ENCODE measurements at regions not wholly inside any gene's neighbourhood (a gene's known extent, or its start where the extent isn't known, plus 50 kb on each side); places are given as distances from the start of the nearest gene placed in this dataset.

DNA sequence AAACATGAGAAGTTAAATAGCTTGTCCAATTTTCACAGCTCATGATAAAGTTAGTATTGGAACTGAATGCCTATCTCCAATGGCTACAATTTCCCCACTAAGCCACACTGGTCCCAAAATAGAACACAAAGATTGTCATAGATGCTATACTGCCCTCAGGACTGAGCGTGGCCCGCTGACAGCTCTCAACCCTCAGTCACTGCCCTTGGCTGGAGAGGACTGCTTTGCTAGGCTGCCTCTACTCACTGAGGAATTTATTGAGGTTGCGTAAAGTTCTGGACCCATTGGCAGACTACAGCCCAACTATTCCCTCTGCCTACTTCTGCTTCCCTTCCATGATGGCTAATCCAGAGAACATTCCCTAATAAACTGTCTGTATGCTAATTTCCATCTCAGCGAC is 165.5 kb upstream of the BET1 start:
- Mint-ChIP-seq H3K9me3 (peaks cover 12% of the 10 kb centered on the region), H3K4me3 (no peak overlapping the region), H3K27me3 (ENCODE audit: insufficient read depth) (no peaks in the 10 kb centered on the region; the same call in 1 of the 2 replicates), H3K4me1 (ENCODE audit: low read depth) (peaks cover 6% of the 10 kb centered on the region; the same call in 1 of the 2 replicates), H3K27ac (no peak overlapping the region), H3K36me3 (ENCODE audit: low read depth) (peaks cover 13% of the 10 kb centered on the region)
- TF ChIP-seq, protein P1, sequence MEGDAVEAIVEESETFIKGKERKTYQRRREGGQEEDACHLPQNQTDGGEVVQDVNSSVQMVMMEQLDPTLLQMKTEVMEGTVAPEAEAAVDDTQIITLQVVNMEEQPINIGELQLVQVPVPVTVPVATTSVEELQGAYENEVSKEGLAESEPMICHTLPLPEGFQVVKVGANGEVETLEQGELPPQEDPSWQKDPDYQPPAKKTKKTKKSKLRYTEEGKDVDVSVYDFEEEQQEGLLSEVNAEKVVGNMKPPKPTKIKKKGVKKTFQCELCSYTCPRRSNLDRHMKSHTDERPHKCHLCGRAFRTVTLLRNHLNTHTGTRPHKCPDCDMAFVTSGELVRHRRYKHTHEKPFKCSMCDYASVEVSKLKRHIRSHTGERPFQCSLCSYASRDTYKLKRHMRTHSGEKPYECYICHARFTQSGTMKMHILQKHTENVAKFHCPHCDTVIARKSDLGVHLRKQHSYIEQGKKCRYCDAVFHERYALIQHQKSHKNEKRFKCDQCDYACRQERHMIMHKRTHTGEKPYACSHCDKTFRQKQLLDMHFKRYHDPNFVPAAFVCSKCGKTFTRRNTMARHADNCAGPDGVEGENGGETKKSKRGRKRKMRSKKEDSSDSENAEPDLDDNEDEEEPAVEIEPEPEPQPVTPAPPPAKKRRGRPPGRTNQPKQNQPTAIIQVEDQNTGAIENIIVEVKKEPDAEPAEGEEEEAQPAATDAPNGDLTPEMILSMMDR (IDR thresholded peaks at IDR 0.05): no peak
- DNase-seq: no peak

DNA sequence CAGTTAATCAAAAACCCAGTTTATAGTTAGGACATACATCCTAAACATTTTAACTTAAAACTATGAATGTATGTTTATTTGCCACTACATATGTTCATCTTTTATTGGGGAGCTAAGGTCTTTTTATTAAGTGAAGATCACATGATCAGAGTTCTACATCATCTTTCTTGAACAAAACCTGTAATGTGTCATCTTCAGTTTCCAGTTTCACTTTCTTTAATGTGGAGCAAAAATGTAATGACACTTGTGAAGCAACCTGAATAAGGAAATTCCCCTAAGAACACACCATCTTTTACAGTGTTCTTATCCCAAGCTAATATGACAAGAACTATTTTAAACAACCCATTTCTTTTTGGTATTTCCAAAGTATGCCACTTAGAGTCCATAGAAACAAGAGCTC is 166.7 kb upstream of the BET1 start:
- DNase-seq: no peak
- peaks cover 12% of the 10 kb centered on the region for H3K4me1 Mint-ChIP-seq (ENCODE audit: low read depth)
- peaks cover 4% of the 10 kb centered on the region for H3K9me3 Mint-ChIP-seq
- no peak overlapping the region for H3K27ac Mint-ChIP-seq
- TF ChIP-seq, protein P1 (IDR thresholded peaks at IDR 0.05): no peak
- no peaks in the 10 kb centered on the region; the same call in 1 of the 2 replicates for H3K27me3 Mint-ChIP-seq (ENCODE audit: insufficient read depth)
- H3K36me3 Mint-ChIP-seq (ENCODE audit: low read depth): peaks cover 5% of the 10 kb centered on the region; the same call in 1 of the 2 replicates
- no peak overlapping the region for H3K4me3 Mint-ChIP-seq

DNA sequence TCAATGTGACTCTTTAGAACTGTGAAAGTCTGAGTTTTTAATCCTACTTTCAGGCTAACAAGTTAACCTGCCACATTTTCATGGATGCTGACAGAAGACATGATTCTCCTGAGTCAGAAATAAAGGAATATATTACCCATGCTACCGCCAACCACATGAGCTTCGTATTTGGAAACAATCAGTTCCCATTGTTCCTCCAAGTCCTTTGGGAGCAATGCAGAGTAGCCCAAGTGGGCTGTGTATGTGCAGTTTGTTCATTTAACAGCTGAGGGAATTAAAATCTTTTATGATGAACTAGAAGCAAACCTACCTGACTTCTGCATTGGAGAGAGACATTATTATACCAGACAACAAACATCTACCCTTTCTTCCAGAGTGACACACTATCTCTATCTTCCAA is 169.3 kb upstream of the BET1 start:
- Mint-ChIP-seq H3K4me3 (no peak overlapping the region), H3K27ac (no peak overlapping the region), H3K36me3 (ENCODE audit: low read depth) (no peaks in the 10 kb centered on the region), H3K9me3 (no peaks in the 10 kb centered on the region), H3K4me1 (ENCODE audit: low read depth) (peaks cover 34% of the 10 kb centered on the region), H3K27me3 (ENCODE audit: insufficient read depth) (no peaks in the 10 kb centered on the region; the same call in 1 of the 2 replicates)
- DNase-seq: no peak
- TF ChIP-seq, protein P1 (IDR thresholded peaks at IDR 0.05): no peak

DNA sequence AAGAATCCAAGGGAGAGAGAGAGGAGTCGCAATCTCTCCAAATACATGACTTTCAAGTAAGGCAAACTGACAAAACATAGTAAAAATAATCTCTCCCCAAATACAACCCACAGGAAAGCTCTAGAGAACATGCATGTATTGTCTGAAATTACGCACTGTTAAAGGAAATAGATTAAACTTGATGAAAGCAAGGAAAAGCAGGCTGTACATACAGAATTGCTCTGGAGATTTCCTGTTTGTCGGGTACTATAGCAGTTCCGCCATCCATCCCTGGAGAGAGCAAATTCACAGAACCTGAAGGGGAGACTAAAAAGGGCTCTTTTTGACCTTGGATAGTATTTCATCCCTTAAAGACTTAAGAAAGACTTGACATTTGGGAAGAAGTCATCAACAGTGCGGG is 170.2 kb upstream of the BET1 start:
- TF ChIP-seq, protein P1 (IDR thresholded peaks at IDR 0.05): no peak
- Mint-ChIP-seq H3K27me3 (ENCODE audit: insufficient read depth) (no peaks in the 10 kb centered on the region; the same call in 1 of the 2 replicates), H3K27ac (no peak overlapping the region), H3K36me3 (ENCODE audit: low read depth) (no peaks in the 10 kb centered on the region), H3K9me3 (no peaks in the 10 kb centered on the region), H3K4me1 (ENCODE audit: low read depth) (peaks cover 42% of the 10 kb centered on the region), H3K4me3 (no peak overlapping the region)
- no peak for DNase-seq

DNA sequence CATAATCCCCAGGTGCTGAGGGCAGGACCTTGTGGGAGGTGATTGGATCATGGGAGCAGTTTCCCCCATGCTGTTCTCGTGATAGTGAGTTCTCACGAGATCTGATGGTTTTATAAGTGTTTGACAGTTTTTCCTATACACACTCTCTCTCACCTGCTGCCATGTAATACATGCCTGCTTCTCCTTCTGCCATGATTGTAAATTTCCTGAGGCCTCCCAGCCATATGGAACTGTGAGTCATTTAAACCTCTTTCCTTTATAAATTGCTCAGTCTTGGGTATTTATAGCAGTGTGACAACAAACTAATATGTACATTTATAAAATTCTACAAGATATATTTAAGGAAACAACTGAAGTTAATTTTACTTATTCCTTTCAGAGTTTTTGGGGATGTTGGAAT is 170.8 kb upstream of the BET1 start:
- TF ChIP-seq, protein P1 (IDR thresholded peaks at IDR 0.05): no peak
- no peak overlapping the region for H3K4me3 Mint-ChIP-seq
- H3K9me3 Mint-ChIP-seq: no peaks in the 10 kb centered on the region
- no peak for DNase-seq
- H3K36me3 Mint-ChIP-seq (ENCODE audit: low read depth): no peaks in the 10 kb centered on the region
- no peak overlapping the region for H3K27ac Mint-ChIP-seq
- H3K27me3 Mint-ChIP-seq (ENCODE audit: insufficient read depth): no peaks in the 10 kb centered on the region; the same call in 1 of the 2 replicates
- peaks cover 46% of the 10 kb centered on the region for H3K4me1 Mint-ChIP-seq (ENCODE audit: low read depth)

DNA sequence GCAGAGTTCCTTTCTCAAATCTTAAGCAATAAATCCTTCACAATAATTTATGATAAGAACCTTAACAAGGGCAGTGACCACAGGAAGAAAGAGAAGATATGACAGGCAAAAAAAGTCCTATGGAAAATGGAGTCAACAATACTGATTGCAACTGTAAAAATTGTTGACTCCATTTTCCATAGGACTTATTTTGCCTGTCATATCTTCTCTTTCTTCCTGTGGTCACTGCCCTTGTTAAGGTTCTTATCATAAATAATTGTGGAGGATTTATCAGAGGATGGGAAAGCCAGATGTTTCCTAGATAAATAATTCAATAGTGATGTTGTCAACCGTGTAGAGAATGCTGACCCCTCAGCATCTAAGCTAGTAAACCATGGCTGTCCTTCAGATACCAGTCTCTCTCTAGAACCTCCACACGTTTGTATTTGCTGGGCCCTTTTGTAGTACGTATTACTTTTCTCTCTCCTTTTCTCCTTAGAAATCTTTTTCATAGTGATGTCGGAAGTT is 172.6 kb upstream of the BET1 start:
- H3K4me3 Mint-ChIP-seq: no peak overlapping the region
- no peaks in the 10 kb centered on the region for H3K36me3 Mint-ChIP-seq (ENCODE audit: low read depth)
- TF ChIP-seq, protein P1 (IDR thresholded peaks at IDR 0.05): no peak
- H3K4me1 Mint-ChIP-seq (ENCODE audit: low read depth): peaks cover 45% of the 10 kb centered on the region
- no peaks in the 10 kb centered on the region for H3K9me3 Mint-ChIP-seq
- H3K27me3 Mint-ChIP-seq (ENCODE audit: insufficient read depth): no peaks in the 10 kb centered on the region
- no peak overlapping the region for H3K27ac Mint-ChIP-seq
- no peak for DNase-seq
